ENCODE measurements at regions not wholly inside any gene's neighbourhood (a gene's known extent, or its start where the extent isn't known, plus 50 kb on each side); places are given as distances from the start of the nearest gene placed in this dataset.

DNA sequence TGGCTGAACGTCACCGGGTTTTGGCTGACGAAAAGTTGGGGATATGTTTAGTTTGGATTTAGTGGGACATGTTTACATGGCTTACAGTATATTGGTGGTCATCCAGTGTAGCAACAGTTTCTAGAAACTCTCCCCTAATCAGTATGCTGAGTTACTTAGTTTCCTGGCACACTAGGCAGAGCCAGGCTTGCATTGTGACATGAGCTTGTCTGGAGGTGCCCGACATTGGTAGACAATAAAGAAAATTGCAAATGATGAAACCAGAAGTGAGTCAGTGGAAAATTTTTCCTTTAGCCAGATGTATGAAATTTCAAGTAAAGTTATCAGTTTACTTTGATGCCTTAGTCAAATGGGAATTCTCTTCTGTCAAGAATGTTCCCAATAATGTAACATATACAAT lies 276.1 kb downstream of the RDH14 start:
- Histone ChIP-seq H3K4me1 (ENCODE audit: insufficient read depth, low read length) (no peaks in the 10 kb centered on the region), H3K18ac (ENCODE audit: insufficient read length, low read depth, low read length) (no peak overlapping the region), H3K9ac (ENCODE audit: extremely low read depth, insufficient read length, low read length) (no peak overlapping the region), H2AK5ac (ENCODE audit: insufficient read length, low read length) (no peak overlapping the region), H4K5ac (ENCODE audit: insufficient read length, low read depth, low read length) (no peak overlapping the region), H3K27me3 (ENCODE audit: insufficient read depth, low read length) (no peaks in the 10 kb centered on the region), H3K4ac (ENCODE audit: low read depth, low read length) (no peak overlapping the region), H3K56ac (ENCODE audit: insufficient read length, low read depth, low read length) (no peak overlapping the region), H2AFZ (ENCODE audit: low read length) (no peak overlapping the region), H3K79me1 (ENCODE audit: insufficient read depth, low read depth, low read length, poor library complexity, severe bottlenecking) (no peaks in the 10 kb centered on the region), H3K23ac (ENCODE audit: insufficient read length, low read depth, low read length) (no peak overlapping the region), H3K14ac (ENCODE audit: insufficient read depth, low read length) (no peak overlapping the region), H3K27ac (ENCODE audit: insufficient read length, low read depth, low read length) (no peak overlapping the region), H2BK120ac (ENCODE audit: low read depth, low read length, poor library complexity, severe bottlenecking) (no peak overlapping the region), H3K79me2 (ENCODE audit: insufficient read depth, low read length) (no peaks in the 10 kb centered on the region), H3K4me2 (ENCODE audit: insufficient read depth, insufficient read length, low read length) (no peak overlapping the region), H4K20me1 (ENCODE audit: control insufficient read depth, insufficient read depth, insufficient read length) (no peaks in the 10 kb centered on the region), H2BK5ac (ENCODE audit: insufficient read length, low read length) (no peak overlapping the region), H2BK15ac (ENCODE audit: low read depth, low read length) (no peak overlapping the region), H4K8ac (replicated peaks; ENCODE audit: insufficient read length, low read depth, low read length) (no peak overlapping the region), H2BK12ac (ENCODE audit: insufficient read length, low read depth, low read length) (no peak overlapping the region), H3K23me2 (ENCODE audit: insufficient read length, low read depth, low read length, poor library complexity, severe bottlenecking) (no peaks in the 10 kb centered on the region), H2BK20ac (ENCODE audit: low read depth, low read length, poor library complexity, severe bottlenecking) (no peak overlapping the region), H4K91ac (ENCODE audit: insufficient read length, low read depth, low read length) (no peak overlapping the region), H3K9me3 (ENCODE audit: control insufficient read depth, low read depth, low read length) (no peaks in the 10 kb centered on the region), H3T11ph (ENCODE audit: low read length) (no peak overlapping the region)
- DNase-seq, result no peak
- no CpG with 5 or more reads among the region's 4 CpGs for WGBS (ENCODE audit: extremely low coverage, insufficient read length, low lambda C conversion rate)
- H3K27me3 Mint-ChIP-seq (ENCODE audit: low read depth), result no peaks in the 10 kb centered on the region
- no peak overlapping the region for H3K27ac Mint-ChIP-seq
- H3K9me3 Mint-ChIP-seq, result peaks cover 2 to 6% of the 10 kb centered on the region in 2 experiments; a peak in 3 of 5 replicates
- TF ChIP-seq, protein P1, sequence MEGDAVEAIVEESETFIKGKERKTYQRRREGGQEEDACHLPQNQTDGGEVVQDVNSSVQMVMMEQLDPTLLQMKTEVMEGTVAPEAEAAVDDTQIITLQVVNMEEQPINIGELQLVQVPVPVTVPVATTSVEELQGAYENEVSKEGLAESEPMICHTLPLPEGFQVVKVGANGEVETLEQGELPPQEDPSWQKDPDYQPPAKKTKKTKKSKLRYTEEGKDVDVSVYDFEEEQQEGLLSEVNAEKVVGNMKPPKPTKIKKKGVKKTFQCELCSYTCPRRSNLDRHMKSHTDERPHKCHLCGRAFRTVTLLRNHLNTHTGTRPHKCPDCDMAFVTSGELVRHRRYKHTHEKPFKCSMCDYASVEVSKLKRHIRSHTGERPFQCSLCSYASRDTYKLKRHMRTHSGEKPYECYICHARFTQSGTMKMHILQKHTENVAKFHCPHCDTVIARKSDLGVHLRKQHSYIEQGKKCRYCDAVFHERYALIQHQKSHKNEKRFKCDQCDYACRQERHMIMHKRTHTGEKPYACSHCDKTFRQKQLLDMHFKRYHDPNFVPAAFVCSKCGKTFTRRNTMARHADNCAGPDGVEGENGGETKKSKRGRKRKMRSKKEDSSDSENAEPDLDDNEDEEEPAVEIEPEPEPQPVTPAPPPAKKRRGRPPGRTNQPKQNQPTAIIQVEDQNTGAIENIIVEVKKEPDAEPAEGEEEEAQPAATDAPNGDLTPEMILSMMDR (conservative IDR thresholded peaks at IDR 0.05), result no peak
- H3K36me3 Mint-ChIP-seq (ENCODE audit: insufficient read depth in 1 of 3, low read depth in 3 of 3), result no peaks in the 10 kb centered on the region
- H3K4me3 Mint-ChIP-seq, result no peak overlapping the region
- H3K4me1 Mint-ChIP-seq, result no peaks in the 10 kb centered on the region
